ENCODE measurements at regions not wholly inside any gene's neighbourhood (a gene's known extent, or its start where the extent isn't known, plus 50 kb on each side); places are given as distances from the start of the nearest gene placed in this dataset.
A peak's percentile ranks its signal among the peaks of the same experiment; 100 is the strongest.
"Not testable (repeated sequence)": the region's sequence is repeated elsewhere in the genome, so short reads cannot be mapped to it uniquely, and the experiment has no call there.

DNA sequence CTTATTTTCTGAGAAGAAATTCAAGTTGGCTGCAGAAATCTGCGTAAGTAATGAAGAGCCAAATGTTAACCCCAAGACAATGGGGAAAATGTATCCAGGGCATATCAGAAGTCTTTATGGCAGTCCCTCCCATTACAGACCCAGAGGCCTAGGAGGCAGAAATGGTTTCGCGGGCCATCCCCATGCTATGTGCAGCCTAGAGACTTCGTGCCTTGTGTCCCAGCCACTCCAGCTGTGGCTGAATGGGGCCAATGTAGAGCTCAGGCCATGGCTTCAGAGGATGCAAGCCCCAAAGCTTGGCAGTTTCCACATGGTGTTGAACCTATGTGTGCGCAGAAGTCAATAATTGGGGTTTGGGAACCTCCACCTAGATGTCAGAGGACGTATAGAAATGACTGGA is 131.9 kb downstream of the GPR37 start:
- DNase-seq: no peak

- DNase-seq: peak in 2 of 3 experiments; percentile 22 to 69
Observed at GRCh38 chr7:124630395-124630794, 135.2 kb downstream of the GPR37 start.

- no peak for DNase-seq
Observed at GRCh38 chr7:124618871-124619270, 146.7 kb downstream of the GPR37 start.

- DNase-seq: not testable (repeated sequence)
Observed at GRCh38 chr7:124618051-124618450, 147.5 kb downstream of the GPR37 start.

- no peak for DNase-seq
Observed at GRCh38 chr7:124603066-124603465, 162.5 kb downstream of the GPR37 start.

- DNase-seq: no peak
Observed at GRCh38 chr7:124597509-124597908, 168.1 kb downstream of the GPR37 start.

DNA sequence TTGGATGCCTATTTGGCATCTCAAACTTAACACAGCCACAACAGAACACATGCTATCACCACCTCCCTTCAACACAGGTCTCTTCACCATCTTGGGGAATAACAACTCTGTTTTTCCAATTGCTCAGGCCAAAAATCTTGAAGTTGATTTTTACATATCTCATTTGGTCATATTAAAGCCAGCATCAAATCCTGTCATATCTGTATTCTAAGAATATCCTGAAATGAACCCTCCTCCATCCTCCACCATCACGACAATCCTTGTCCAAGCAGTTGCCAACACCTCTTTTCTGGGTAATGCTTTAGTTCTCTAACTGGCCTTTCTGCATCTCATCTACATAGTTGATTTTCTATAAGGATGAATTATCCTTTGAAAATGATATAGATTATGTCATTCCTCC is 168.7 kb downstream of the GPR37 start:
- no peak for DNase-seq

DNA sequence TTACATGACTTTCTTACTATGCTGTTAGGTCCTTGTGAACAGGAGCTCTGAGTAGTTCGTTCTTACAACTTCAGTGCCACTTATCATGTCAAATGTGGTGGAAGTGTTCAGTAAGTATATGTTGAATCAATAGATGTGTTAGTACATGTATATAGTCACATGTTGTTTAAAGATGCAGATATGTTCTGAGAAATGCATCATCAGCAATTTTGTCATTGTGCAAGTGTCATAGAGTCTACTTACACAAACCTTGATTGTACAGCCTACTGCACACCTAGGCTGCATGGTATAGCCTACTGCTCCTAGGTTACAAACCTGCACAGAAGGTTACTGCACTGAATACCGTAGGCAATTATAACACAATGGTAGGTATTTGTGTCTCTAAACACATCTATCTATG is 174.8 kb downstream of the GPR37 start:
- no peak for DNase-seq

DNA sequence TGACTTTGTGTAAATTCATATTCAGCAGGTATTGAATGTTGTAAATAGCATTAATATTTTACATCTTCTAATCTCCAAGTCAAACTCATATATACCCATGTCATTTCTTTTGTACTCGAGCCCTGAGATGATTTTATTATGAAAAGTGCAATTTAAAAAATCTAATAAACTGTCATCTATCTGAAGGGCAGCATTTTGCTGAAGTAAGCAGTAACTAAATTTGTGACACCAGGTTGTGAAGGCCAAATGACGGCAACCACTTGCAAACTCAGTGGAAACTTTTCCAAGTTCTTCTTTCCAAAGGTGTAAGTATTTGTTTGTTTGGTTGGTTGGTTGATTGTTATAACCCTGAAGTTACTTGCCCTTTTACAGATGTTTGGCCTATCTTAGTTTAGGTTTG is 188.3 kb downstream of the GPR37 start:
- no peak for DNase-seq

DNA sequence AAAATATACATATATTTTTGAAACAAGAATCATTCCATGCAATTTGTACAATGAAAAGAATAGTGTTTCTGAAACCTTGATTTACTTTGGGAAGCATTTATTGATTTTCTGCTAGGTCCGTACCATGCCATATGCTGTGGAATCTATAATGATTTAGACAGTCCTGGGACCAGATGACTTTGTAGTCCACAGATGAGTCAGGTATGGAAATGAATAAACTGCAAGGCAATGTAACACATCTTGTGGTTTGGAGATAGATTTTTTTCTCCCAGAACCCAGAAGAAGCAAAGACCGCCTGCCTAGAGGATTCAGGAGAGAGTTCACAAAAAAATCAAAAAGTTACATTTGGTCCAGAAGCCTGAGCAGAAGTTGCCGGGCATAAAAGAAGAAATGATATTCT is 190.4 kb downstream of the GPR37 start:
- no peak for DNase-seq

- DNase-seq: no peak
Observed at GRCh38 chr7:124570558-124570957, 195.0 kb downstream of the GPR37 start.

GRCh38 chr7:124566583-124566982 is 199.0 kb downstream of the GPR37 start:
- DNase-seq: no peak

GRCh38 chr7:124557587-124557986 is 208.0 kb downstream of the GPR37 start:
- DNase-seq: peak in 1 of 3 experiments; percentile 13

DNA sequence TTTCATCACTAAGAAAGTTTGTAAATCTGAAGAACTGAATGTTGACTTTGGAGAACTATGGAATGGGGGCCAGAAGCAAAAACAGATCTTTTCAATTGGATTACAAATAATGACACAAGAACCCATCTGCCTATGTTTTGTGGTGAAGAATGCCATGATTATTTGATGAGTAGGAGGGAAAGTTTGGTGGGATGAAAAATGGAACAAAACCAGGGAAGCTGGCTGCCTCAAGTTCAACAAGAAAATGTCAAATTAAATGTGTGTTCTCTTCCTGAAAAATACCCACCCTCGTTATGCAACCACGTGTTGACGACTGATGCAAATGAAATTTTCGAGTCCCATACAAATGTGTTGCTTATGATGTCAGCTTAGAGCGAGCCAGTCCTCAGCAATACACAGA is 208.5 kb downstream of the GPR37 start:
- DNase-seq: no peak

DNA sequence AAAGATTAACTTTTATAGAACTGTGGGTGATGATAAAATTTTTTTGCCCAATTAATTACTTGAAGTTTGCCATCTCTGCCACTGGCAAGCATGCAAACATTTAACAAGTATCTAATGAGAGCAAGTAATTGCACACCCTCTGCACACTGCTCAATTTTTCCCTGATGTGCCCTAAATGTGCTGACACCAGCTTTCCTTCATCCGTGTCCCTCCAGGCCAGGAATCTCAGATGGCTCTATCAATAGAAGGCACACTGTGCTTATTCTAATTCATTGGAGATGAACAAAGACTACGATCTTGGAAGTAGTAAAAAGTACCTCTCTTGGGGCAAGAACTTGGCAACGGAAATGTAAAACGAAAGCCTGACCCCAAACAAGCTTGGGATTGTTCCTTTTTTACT is 212.1 kb downstream of the GPR37 start:
- no peak for DNase-seq

DNA sequence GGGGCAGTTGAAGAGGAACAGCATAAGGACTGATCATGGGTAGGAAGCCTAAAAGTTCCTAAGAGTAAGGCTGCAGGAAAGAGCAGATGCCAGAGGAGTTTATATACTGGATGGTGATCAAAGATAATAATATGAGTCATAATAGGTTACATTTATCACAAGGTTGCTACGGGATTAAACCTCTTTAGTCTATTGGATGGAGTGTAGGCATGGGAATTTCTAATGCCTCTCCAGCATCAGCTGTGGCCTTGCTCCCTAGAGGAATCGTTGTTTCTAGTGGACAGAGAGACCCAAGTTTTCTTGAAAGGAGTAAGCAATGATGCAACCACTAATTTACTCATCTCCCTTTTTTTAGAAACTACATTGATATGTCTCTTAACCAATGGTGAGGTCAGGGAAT is 213.4 kb downstream of the GPR37 start:
- no peak for DNase-seq

- no peak for DNase-seq
Observed at GRCh38 chr7:124550036-124550435, 215.6 kb downstream of the GPR37 start.

- no peak for DNase-seq
Observed at GRCh38 chr7:124542476-124542875, 223.1 kb downstream of the GPR37 start.

- DNase-seq: no peak
Observed at GRCh38 chr7:124536156-124536762, 229.3 kb downstream of the GPR37 start.

DNA sequence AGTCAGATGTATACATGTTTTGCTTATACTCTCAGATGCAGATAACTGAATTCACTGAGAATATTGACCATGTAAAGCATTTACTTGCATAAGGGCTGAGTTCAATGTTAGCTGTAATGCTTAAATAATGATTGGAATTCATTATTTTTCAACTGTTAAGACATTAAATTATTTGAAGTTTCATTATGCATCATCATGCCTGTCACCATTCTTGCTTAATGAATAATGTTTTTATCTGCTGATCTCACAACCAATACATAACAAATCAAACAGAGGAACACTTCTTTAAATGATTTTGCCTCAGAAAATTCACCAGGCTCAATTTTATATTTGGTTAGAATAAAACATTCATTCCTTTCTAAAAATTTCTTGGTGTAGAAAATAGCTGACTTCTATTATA is 233.4 kb downstream of the GPR37 start:
- DNase-seq: no peak

DNA sequence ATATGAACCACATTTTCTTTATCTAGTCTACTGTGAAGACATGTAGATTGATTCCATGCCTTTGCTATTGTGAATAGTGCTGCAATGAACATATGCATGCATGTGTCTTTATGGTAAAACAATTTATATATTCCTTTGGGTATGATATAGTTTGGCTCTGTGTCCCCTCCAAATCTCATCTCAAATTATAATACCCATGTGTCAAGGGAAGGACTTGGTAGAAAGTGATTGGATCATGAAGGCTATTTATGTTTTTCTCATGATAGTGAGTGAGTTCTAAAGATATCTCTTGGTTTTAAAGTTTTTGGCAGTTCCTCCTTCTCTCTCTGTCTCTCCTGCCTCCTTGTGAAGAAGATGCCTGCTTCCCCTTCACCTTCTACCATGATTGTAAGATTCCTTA is 248.7 kb downstream of the GPR37 start:
- DNase-seq: no peak

GRCh38 chr7:124515106-124515830 is 250.3 kb downstream of the GPR37 start:
- no peak for DNase-seq

GRCh38 chr7:124514471-124514870 is 251.1 kb downstream of the GPR37 start:
- no peak for DNase-seq

DNA sequence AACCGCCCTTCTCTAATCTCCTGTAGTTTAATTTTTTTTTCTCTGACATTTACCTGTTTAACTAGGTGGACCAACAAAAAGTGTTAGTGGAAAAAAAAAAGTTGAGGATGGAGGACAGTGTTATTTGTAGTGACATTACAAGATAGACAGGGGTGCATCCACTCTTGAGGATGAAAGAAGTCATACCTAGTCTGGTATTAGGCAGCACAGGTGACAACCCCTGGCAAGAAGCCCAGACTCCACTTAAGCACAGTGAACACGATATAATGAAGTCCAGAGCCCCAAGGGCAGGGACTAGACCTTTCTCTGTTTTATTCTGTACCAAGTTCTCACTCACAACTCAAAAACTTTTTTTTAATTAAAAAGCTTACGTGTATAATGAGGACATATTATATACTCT is 268.4 kb downstream of the GPR37 start:
- peak; percentile 74 to 90 (median 82) for DNase-seq

DNA sequence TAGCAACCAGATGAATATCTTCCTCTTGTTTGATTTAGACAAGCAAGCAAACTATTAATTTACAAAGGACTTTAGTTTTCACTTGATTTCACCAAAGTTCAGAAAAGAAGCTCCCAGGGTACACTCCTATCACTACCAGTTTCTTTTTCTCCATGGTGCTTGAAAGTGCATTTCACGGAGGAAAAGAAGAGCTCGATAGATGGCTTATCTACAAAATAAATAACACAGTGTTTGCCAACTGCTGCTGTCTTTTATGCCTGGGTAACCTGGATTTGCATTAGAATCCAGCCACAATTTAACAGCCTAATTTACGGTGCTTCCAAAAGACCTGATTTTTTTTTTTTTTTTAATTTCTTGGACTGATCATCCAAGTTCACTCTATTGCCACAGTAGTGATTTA is 275.7 kb downstream of the GPR37 start:
- DNase-seq: peak; percentile 31 to 71 (median 58)
